ENCODE measurements at regions not wholly inside any gene's neighbourhood (a gene's known extent, or its start where the extent isn't known, plus 50 kb on each side); places are given as distances from the start of the nearest gene placed in this dataset.
"Not testable (repeated sequence)": the region's sequence is repeated elsewhere in the genome, so short reads cannot be mapped to it uniquely, and the experiment has no call there.

- DNase-seq, result not testable (repeated sequence)
Observed at GRCh38 chr7:142495301-142495700, 237.4 kb upstream of the PRSS58 start.

GRCh38 chr7:142494021-142494420 is 236.2 kb upstream of the PRSS58 start:
- no peak for DNase-seq

DNA sequence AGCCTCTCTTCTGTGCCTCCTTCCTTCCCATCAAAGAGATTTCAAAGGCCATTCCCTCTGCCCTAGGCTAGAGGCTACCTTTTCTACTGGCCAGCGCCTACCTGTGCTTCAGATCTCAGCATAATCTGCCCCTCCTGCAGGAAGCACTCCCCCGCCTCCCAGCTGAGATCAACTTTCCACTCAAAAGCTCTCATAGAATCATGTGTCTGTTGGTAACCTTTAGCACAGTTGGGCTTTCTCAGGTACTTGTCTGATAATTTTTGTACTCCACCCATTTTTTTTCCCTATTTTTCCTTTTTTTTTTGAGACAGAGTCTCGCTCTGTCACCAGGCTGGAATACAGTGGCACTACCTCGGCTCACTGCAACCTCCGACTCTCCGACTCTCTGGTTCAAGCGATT is 231.0 kb upstream of the PRSS58 start:
- no peak for DNase-seq

DNA sequence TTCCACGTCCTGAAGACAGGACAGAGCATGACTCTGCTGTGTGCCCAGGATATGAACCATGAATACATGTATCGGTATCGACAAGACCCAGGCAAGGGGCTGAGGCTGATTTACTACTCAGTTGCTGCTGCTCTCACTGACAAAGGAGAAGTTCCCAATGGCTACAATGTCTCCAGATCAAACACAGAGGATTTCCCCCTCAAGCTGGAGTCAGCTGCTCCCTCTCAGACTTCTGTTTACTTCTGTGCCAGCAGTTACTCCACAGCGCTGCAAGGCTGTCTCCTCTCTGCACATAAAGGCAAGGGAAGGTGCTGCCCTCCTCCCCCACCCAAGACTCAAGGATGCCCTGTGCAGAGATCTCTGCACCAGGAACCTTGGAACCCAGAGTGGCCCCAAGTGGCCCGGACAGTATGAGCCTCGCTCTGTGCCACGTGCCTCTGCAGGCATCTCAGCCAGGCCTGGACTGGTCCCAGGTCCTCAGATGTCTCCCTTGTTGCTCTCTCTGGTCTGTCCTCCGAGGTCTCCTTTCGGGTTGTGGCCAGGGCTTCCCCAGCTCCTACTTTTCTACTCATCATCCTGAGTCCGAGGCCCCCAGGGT is 230.3 kb upstream of the PRSS58 start:
- DNase-seq, result no peak

GRCh38 chr7:142487565-142487964 is 229.7 kb upstream of the PRSS58 start:
- not testable (repeated sequence) for DNase-seq

DNA sequence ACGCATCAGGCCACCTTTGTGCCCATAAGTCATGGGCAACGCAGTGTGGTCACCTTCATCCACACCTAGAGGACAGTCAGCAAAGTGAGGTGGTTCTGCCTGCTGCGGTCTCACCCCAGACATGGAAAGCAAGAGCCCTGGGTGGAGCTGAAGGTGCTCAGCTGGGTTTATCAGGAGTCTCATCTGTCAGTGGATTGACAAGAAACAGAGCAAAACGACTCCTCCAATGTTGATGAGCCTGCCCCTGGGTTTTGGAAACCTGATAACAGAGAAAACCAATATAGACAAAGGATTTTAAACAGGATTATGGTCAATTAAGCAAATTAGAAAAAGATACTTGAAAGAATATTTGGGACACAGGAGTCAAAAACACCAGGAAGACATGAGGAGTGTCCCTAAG is 229.3 kb upstream of the PRSS58 start:
- no peak for DNase-seq

DNA sequence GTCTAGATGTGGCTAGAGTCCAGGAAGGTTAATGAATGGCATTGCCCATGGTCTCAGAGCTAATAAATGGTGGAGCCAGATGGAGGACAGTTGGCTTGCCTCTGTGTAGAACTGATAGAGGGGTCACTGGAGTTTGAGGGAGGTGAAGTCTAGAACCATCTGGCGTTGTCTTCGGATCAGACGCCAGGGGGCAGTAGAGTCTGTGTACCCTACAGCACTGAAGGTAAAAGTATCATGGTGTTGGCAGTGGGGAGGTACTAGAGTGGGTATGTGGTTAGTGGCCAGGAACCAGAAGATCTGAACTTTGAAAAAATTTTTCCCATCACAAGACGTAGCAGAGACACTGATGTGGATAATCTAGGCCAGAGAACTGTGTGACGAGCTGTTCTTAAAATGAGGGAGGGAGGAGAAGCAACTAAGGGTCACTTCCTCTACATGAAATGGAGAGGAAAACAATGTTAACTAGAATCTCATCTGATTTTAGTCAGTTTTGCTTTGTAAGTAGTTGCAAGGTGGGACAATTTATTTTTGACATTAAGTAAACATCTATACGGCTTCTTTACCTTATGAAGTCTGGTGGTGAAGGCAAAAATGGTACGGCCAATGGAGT is 227.9 kb upstream of the PRSS58 start:
- DNase-seq, result no peak

DNA sequence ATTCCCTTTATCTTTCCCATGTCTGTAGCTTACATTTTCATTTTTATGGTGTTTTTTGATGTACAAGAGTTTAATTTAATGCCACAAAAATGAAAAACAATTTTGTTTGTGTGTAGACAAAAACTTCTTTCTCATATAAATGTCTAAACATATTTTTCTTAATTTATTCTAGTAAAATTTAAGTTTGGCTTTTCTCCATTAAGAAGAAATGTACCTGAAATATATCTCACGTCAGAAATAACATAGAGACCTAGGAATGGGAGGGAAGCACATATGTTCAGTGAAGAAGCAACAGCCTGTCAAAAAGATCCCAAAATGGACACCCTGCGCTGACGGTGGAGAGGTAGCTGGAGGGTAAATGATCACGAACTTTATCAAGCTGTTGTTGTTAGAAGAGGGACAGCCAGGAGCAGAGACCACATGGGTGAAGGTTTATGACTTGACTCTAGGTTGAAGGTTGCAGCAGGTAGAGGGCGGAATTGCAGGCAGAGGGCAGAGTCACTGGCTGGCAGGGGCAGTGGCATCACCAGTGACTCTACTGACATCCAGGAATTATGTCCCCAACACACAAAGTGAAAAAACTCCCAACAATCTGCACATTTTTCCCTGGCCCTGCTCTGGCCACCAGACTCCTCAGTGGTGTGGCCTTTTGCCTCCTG is 225.9 kb upstream of the PRSS58 start:
- no peak for DNase-seq

GRCh38 chr7:142482891-142483658 is 225.2 kb upstream of the PRSS58 start:
- DNase-seq, result no peak

- DNase-seq, result no peak
Observed at GRCh38 chr7:142481548-142481947, 223.7 kb upstream of the PRSS58 start.

DNA sequence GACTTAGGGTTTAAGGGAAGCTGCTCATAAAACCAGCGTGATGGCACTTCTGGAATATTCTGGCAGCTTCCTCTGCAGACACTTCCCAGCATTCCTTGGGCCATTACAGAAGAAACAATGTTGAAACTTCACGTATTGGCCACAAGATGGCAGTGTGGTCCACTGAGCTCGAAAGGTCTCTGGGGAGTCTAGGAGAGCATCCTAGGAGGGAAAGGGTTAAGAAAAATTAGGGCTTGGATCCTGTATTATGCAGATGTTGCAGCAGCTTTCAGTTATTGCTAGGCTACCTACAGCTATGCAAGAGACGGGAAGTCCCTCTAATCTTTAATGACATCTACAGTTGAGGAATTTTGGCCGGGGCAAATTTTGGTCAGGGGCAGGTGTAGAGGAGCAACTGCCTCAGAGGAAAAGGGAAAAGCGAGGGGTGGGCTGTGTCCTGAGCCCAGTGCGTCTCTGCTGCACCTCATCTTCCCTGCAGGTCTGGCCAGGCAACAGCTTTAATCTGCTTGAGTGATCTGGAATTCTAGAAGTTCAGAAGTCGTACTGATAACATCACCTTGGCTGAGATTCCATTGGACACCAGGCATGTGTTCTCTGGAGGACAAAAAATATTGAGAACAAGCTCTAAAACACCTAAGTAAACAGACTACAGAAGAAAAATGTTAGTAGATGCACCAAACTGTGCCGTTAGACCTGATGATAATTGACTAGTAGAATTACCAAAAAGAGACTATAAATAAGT is 220.8 kb upstream of the PRSS58 start:
- no peak for DNase-seq

GRCh38 chr7:142477801-142478200 is 219.9 kb upstream of the PRSS58 start:
- DNase-seq, result not testable (repeated sequence)

DNA sequence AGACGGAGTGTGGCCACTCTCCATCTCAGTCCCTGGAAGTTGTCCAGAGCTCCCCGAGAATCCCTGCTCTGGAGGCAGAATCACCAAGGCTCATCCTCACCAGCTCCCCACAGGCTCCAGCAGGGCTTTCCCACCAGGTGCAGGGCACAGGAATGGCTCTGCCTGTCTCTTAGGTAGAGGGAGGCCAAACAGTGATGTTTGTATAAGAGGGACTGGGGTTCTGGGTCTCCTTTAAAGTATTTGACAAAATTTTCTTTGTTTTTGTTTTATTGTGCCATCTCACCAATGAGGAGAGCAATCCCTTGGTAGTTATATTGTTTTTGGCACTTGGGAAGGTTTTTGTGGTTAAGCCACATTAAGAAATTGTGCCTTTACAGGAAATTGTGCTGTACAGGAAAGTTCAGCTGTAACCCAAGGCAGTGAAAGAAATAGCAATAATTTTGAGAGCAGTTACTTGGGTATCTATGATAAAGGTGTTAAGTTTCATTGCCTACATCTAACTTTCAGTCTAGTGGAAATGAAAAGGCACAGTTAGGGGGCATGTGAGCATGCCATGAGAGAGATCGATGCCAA is 219.3 kb upstream of the PRSS58 start:
- no peak for DNase-seq

DNA sequence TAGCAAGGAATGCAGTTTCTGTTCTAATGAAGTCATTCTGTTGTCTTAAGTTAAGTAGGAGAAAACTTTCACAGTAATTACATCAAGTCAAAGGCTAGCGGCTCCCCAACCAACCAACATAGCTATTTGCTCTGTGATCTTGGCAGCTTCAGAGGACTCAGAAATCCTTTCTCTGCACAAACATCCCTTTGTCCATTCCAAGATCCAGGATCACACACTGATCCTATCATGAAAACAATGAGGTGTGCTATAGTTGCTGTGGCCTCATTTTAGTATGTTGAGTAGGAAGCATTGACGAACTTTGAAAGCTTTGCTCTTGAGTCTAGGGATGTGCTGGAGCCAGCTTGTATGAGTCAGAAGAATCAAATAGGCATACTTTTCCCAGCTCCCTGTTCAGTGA is 218.2 kb upstream of the PRSS58 start:
- DNase-seq, result no peak

- no peak for DNase-seq
Observed at GRCh38 chr7:142471820-142472219, 214.0 kb upstream of the PRSS58 start.

GRCh38 chr7:142470544-142470830 is 212.6 kb upstream of the PRSS58 start:
- no peak for DNase-seq

DNA sequence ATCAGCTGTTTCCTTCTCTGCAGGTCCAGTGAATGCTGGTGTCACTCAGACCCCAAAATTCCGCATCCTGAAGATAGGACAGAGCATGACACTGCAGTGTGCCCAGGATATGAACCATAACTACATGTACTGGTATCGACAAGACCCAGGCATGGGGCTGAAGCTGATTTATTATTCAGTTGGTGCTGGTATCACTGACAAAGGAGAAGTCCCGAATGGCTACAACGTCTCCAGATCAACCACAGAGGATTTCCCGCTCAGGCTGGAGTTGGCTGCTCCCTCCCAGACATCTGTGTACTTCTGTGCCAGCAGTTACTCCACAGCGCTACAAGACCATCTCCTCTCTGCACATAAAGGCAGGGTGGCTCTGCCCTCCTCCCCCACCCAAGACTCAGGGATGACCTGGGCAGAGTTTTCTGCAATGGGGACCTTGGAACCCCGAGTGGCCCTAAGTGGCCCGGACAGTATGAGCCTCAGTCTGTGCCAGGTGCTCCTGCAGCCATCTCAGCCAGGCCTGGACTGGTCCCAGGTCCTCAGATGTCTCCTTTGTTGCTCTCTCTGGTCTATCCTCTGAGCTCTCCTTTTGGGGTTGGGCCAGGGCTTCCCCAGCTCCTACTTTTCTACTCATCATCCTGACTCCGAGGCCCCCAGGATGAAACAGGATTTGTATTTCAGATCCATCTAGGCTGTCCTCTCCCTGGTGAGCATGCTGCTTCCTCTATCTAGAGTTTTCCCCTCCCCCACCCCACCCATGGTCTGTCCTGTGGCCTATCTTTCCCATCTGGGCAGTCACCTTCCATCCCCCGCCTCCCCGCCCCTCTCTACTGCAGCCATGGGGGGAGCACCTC is 212.1 kb upstream of the PRSS58 start:
- no peak for DNase-seq

DNA sequence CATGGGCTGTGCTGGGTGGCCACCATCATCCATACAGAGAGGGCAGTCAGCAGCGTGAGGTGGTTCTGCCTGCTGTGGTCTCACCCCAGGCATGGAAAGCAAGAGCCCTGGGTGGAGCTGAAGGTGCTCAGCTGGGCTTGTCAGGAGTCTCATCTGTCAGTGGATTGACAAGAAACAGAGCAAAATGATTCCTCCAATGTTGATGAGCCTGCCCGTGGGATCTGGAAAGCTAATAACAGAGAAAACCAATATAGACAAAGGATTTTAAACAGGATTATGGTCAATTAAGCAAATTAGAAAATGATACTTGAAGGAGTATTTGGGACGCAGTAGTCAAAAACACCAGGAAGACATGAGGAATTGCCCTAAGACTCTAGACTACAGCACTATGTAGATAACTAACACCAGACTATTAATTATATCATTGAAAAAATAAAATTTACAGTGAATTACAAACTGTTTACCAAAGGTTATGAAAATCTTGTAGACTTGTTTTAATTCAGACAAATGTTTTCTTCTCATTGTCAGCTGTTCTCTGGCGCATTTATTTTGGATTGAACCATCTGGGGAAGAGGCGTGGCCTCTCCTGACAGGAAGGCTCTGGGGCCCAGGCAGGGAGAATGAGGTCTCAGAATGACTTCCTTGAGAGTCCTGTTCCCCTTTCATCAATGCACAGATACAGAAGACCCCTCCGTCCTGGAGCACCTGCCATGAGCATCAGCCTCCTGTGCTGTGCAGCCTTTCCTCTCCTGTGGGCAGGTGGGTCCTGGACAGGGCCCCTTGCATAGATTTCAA is 211.2 kb upstream of the PRSS58 start:
- DNase-seq, result no peak

GRCh38 chr7:142467056-142467655 is 209.3 kb upstream of the PRSS58 start:
- DNase-seq, result not testable (repeated sequence)

DNA sequence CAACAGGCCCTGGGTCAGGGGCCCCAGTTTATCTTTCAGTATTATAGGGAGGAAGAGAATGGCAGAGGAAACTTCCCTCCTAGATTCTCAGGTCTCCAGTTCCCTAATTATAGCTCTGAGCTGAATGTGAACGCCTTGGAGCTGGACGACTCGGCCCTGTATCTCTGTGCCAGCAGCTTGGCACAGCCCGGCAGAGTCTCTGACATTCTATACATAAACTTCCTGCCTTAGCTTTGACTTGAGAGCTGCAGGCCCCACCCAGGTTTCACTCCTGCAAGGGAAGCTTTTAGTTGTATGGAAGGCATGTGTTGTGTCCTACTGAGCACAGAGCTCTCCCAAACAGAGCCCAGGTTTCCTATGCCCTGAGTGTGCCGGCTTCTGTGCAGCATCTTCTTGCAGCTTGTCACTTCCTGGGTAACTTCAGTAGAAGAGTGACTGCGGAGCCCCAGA is 205.6 kb upstream of the PRSS58 start:
- DNase-seq, result no peak

- DNase-seq, result no peak
Observed at GRCh38 chr7:142461437-142461836, 203.6 kb upstream of the PRSS58 start.
